HG03159 (cell line): ENCODE measurements at regions not wholly inside any gene's neighbourhood (a gene's known extent, or its start where the extent isn't known, plus 50 kb on each side); places are given as distances from the start of the nearest gene placed in this dataset.
"Not testable (repeated sequence)": the region's sequence is repeated elsewhere in the genome, so short reads cannot be mapped to it uniquely, and the experiment has no call there.

Source experiments
- ATAC-seq: cut with Tn5 transposase; IDR thresholded peaks from one replicate; pipeline ENCODE4 v1.9.1; 2021; ENCODE audit warnings: mild to moderate bottlenecking, moderate library complexity; ENCODE audit not compliant: unreplicated experiment

DNA sequence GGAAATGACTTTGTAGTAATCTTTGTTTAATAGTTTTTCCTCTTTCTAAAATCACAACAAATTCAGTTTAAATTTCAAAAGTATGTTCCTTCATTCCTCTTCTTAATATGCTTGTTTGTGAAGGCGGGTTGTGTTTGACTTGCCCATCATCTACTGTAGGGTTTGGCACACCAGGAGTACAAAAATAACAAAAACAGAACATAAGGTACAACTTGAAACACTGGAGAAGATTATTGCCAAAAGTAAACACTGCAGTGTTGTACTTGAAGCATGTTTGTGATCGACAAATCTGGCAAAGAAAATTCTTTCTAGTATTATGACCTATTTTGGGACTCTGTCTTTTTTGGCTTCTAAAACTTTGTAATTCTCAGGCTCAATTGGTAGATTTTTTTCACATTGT, 518.6 kb downstream of the SLITRK5 start:
- ATAC-seq: no peak

DNA sequence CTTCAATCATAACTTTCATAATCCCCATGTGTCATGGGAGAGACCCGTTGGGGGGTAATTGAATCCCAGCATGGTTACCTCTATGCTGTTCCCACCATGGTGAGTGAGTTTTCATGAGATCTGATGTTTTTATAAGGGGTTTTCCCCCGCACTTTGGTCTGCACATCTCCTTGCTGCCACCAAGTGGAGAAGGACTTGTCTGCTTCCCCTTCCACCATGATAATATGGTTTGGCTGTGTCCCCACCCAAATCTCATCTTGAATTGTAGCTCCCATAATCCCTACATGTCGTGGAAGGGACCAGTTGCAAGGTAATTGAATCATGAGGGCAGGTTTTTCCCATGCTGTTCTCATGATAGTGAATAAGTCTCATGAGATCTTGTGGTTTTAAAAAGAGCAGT, 524.9 kb downstream of the SLITRK5 start:
- ATAC-seq: no peak

DNA sequence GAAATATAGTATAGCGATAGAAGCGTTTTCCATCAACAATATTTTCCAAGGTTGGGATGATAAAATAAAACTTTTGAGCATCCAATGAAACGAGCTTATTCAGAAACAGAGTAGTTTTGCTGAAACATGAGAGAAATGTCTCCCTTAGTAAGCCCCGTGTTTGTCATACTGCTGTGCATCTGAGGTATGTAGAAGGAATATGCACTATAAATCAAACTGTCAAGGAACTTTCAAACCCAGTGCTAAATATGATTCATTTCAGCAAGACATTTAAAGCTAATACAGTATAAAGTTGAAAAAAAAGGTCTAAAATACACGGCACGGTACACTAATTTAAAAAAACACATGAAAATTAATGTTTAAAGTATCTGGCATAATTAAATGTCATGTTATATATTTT, 546.2 kb downstream of the SLITRK5 start:
- no peak for ATAC-seq

DNA sequence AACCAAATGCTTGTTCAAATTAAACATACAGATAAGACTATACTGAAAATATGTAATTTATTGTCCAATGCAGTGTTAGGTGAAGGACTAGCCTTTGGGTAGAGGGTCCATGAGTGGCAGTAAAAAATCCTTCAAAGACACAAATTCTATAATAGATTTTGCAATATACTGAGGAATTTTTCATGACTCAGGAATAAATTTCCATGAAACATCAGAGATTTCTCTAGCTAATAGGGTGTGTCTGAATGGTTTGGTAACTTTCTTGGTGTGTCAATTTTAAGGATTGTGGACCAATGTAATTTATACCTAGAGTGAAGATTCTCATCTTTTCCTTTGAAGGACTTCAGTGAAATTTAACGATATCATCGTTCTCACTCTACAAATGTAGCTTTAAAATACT, 546.7 kb downstream of the SLITRK5 start:
- no peak for ATAC-seq

DNA sequence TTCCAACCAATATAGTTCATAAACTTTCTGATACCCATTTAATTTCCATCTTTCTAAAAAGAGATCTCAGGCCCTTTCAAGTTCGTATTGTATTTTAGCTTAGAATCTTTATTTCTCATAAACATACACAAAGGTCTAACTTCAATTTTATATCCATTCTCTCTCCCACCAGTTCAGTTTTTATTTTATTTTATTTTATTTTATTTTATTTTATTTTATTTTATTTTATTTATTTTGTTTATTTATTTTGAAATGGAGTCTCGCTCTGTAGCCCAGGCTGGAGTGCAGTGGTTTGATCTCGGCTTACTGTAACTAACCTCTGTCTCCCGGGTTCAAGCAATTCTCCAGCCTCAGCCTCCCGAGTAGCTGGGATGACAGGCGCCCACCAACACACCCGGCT, 552.8 kb downstream of the SLITRK5 start:
- ATAC-seq: no peak

DNA sequence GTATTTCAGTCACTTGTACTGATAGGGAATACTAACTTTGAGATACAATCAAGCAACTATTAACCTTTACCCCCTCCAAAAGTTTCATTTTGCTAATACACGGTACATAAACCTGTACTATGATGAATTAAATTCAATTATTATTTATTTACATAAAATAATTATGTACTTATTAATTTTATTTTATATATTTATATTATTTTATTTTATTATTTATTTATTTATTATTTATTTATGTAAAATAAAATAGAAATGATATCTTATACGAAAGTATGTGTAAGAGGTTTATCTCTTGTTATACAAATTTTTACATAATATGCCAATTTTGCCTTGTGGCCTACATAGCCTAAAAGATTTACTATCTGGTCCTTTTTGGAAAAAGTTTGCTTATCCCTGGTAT, 564.3 kb downstream of the SLITRK5 start:
- no peak for ATAC-seq

DNA sequence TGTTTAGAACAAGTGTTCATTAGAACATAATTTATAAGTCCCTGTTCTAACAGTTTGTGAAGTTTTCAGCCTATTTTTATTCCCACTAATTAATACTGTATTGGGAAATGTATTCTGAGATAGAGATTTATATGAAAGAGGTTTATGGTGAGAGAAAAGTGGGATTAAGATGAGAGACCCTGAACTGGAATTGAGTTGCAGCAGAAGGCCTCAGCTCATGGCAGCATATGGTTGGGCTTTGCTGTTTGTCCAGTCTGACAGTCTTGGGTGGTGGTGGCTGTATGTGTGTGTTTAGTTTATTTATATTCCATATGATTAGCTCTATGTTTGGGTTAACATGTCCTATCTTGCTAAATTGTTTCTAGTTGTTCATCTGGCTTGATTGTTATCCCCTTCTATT, 575.1 kb downstream of the SLITRK5 start:
- no peak for ATAC-seq

DNA sequence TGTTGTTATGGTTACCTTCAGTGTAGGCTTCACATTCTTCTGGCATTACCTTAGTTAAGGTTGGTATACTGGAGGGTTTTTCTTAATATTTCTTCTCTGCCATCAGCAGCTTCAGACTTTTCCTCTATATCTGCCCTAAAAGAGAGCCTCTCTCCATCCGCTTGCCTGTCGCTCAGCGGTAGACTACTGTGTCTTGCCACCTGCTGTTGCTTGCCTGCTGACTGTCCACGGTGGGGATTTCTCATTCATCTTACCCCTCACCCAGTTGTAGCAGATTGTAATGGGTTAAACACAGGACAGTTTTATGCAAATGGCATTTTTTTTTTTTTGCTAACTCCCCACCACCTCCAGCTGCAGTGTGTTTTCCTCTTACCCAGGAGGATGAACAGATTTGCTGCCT, 577.2 kb downstream of the SLITRK5 start:
- ATAC-seq: no peak

DNA sequence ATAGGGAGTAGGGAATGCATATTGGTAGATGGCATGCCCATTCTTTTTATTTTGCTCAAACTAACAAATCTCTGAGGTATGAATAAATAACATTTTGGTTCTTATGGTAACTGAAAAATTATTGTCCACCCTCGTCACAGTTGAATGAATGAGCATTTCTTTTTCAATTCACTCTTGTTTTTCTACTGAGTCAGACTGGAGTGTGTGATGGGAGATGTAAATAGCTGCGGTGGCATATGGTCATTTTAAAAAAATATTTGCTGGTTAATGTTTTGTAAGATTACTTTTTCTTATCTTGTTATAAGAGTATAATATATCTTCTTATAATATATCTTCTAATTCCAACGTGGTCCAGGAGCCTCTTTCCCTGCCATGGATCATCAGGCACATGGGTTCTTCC, 586.5 kb downstream of the SLITRK5 start:
- no peak for ATAC-seq

DNA sequence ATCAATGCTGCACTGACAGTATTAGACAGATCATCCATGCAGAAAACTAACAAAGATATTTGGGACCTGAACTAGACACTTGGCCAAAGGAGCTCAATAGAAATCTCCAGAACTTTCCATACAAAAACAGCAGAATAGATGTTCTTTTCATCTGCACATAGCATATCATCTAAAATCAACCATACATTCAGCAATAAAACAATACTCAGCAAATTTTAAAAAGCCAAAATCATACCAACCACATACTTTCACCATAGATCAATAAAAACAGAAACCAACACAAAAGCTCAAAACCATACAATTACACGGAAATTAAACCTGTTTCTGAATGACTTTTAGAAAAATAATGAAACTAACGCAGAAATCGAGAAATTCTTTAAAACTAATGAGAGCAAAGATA, 592.6 kb downstream of the SLITRK5 start:
- ATAC-seq: no peak

DNA sequence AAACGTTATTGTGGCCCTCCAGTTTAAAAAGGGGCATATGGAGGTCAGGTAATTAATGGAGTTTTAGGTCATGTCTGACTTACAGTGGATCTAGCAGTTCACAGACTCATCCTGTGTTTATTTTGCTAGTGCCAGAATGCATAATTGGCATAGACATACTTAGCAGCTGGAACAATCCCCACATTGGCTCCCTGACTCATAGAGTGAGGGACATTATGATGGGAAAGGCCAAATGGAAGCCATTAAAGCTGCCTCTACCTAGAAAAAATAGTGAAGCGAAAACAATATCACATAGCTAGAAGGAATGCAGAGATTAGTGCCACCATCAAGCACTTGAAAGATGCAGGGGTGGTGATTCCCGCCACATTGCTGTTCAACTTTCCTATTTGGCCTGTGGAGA, 610.7 kb downstream of the SLITRK5 start:
- no peak for ATAC-seq

DNA sequence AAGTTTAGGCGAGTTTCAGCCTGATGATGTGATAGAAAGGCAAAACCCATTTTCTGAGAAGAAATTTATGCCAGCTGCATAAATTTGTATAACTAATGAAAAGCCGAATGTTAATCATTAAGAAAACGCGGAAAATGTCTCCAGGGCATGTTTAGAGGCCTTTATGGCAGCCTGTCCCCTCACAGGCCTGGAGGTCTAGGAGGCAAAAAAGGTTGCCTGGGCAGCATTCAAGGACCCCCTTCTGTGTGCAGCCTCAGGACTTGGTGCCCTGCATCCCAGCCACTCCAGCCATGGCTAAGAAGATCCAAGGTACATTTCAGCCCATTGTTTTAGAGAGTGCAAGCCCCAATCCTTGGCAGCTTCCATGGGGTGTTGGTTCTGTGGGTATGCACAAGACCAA, 614.2 kb downstream of the SLITRK5 start:
- no peak for ATAC-seq

DNA sequence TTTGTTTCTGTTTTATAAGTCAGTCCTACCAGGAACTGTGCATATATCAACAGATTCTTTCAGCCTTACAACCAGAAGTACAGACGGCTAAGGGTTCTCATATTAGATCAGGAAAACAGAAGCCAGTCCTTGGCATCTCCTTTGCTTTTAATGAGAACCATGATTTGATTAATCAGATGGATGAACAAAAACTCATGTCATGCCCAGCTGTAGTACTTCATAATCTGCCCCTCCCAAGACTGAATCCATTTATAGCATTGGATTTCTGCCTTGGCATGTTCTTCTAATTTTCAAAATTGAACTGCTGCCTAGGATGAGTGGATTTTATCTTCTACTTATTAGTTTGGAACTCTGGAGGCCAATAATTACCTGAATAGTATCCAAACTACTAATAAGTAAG, 617.2 kb downstream of the SLITRK5 start:
- ATAC-seq: no peak

DNA sequence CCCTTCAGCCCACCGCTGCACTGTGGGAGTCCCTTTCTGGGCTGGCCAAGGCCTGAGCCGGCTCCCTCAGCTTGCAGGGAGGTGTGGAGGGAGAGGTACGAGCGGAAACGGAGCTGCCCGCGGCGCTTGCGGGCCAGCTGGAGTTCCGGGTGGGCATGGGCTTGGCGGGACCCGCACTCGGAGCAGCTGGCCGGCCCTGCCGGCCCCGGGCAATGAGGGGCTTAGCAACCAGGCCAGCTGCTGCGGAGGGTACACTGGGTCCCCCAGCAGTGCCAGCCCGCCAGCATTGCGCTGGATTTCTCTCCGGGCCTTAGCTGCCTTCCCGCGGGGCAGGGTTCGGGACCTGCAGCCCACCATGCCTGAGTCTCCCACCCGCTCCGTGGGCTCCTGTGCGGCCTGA, 620.6 kb downstream of the SLITRK5 start:
- not testable (repeated sequence) for ATAC-seq

DNA sequence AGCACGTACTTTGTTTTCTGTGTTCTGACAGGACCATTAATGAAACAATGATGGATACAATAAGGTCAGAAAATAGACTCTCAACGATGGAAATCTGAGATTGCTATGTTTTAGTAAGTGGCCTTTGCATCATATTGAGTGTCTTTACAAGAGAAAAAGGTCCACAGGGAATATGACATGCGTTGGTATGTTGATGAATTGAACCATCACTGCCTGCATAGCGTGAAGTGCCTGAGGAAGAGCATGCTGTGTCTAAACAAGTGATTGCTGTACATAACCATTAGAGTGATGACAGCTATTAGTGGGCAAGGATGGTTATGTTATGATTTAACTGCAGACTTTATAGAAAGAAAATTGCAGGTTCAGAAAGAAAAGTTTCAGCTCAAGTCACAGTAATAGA, 623.2 kb downstream of the SLITRK5 start:
- no peak for ATAC-seq

DNA sequence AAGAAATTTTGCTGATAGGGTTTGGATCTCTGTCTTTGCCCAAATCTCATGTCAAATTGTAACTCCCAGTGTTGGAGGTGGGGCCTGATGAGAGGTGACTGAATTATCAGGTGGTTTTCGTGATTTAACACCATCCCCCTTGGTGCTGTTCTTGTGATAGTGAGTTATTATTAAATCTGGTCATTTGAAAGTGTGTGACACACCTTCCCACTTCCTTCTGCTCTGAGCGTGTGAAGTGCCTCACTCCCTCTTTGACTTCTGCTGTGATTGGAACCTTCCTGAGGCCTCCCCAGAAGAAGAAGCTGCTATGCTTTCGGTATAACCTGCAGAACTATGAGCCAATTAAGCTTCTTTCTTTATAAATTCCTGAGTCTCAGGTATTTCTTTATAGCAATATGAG, 632.0 kb downstream of the SLITRK5 start:
- ATAC-seq: no peak

DNA sequence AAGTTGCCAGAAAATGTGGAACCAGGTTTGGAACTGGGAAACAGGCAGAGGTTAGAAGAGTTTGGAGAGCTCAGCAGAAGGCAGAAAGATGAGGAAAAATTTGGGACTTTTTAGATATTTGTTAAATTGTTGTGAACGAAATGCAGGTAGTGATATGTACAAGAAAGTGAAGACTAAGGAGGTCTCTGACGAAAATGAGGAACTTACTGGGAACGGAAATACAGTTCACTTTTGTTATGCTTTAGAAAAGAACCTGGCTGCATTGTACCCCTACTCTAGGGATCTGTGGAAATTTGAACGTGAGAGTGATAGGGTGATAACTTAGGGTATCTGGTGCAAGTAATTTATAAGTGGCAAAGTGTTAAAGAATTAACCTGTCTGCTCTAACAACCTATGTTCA, 632.4 kb downstream of the SLITRK5 start:
- ATAC-seq: no peak

DNA sequence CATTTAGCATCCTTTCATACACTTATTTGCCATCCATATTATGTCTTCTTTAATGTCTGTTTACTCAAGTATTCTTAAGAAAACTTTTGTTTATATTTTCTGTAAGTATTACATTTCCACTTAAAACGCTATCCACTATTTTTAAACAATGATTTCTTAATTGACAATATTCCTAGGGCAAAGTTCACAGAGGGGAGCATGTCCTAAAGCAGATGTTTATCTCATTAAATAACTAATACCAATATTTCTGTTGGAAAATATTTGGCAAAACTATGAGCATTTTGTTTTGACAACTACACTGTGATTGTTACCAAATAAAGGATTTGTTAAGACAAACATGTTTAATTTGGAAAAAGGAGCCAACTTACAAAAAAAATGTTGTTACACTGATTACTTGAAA, 643.3 kb downstream of the SLITRK5 start:
- ATAC-seq: no peak

DNA sequence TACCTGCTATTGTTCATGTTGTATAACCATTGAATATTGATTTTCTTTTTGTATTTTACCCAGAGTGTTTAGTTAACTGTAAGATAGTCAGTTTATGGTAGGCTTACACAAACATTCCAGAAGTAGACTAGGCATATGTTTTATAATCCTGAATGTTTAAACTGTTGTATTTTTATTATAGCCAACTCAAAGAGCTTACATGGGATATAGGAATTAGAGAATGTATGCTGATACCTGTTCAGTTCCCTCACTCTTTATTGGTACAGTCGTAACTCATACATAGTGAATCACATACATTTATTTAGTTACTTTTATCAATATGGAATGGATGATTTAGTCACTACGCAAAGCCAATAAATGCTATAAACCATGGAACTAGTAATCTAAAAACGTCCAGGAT, 657.9 kb downstream of the SLITRK5 start:
- ATAC-seq: no peak

DNA sequence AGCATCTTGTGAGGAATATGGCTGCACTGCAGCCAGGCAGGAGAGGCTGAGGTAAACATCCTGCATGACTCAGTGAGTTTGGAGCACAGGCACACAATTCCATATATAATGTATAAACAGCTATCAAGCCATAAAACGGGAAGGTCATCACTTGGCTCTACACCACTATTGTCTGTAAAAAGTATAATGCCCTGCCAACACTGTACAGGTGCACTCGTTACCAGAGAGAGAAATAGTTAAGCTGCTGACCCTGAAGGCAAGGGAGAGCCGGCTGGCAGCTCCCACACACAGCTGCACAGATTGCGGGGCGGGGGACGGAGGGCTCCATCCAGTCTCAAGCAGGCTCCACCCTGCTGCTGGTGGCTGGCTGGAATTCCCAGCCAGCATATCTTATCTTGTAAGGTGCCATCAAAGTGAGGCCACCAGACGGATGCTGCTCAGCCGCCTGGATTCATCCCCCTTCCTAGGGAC, 668.1 kb downstream of the SLITRK5 start:
- no peak for ATAC-seq

DNA sequence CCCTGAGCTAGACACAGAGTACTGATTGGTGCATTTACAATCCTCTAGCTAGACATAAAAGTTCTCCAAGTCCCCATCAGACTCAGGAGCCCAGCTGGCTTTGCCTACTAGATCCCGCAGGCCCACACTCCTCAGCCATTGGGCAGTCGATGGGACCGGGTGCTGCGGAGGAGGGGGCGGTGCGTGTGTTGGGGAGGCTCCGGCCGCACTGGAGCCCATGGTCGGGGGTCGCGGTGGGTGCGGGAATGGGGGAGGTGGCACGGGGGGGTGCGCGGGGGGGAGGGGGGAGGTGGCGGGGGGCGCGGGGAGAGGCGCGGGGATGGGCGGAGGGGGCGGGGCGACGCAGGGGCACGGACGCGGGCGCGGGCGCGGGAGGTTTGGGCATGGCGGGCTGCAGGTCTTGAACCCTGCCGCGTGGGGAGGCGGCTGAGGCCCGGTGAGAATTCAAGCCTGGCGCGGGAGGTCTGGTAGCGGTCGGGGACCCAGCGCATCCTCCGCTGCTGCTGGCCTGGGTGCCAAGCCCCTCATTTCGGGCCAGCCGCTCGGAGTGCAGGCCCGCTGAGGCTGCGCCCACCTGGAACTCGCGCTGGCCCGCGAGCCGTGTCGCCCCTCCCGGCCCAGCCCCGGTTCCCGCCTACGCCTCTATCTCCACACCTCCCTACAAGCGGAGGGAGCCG, 674.1 kb downstream of the SLITRK5 start:
- ATAC-seq: no peak

DNA sequence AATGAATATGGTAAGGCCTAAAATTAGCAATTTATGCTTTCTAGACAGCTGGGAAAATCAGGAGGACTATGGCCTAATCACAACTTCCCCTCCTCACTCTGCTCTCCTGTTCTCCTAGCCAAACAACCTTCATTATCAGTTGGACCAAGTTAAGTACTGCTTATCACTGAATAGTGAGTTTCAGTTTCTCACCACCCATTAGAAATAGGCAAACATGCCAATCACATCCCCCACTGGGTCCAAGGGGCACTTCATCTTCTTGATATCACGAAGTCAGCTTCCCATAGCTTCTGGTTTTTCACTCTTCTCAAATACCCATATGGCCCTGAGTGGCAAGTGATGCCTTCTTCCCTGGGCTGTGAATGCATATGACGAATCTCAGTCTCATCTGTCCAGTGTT, 689.6 kb downstream of the SLITRK5 start:
- ATAC-seq: no peak

DNA sequence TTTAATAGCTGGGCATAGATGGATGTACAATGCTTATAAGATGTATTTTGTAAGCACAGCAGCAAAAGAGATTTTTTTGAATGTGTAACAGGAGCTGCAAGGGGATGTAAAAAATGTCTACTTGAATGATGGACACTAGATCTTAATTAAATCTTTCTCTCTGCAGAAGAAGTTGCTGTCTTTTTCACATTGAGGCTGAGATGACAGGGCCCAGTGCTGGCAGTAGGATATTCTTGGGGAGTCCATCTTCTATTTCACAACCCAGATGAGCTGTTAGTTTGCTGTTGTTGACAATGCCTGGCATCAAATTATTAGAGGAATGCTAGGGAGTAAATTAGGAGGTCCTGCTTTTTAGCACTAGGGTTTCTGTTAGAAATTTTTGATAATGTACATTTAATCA, 698.7 kb downstream of the SLITRK5 start:
- no peak for ATAC-seq
